K562 (cell line): ENCODE measurements at regions not wholly inside any gene's neighbourhood (a gene's known extent, or its start where the extent isn't known, plus 50 kb on each side); places are given as distances from the start of the nearest gene placed in this dataset.

ENCODE experiments used
- EHMT2 ChIP-seq: fragments of 450-650 bp; IDR thresholded peaks from 2 replicates; pipeline ENCODE4 v1.6.1; 2018; ENCODE audit warnings: antibody characterized with exemption
- MLLT1 ChIP-seq, 2 experiments: fragments of 450-650 bp; IDR thresholded peaks; 2 replicates each; pipeline ENCODE4 v1.6.1; 2016
- PML ChIP-seq: IDR thresholded peaks from 2 replicates; pipeline ENCODE4 v1.6.1; 2012; ENCODE audit warnings: low read length, inconsistent platforms
- RBFOX2 ChIP-seq: fragments of 200-400 bp; formaldehyde crosslinking; IDR thresholded peaks from 2 replicates; pipeline ENCODE4 v1.6.1; 2017; ENCODE audit warnings: low read depth, mild to moderate bottlenecking, low read length, moderate library complexity
- VEZF1 ChIP-seq: fragments of 200-800 bp; sonication (Bioruptor generic); IDR thresholded peaks from 2 replicates; pipeline ENCODE4 v1.6.1; 2017; ENCODE audit warnings: missing genetic modification characterization, missing compliant biosample characterization
- ZNF655 ChIP-seq: fragments of 250-450 bp; sonication (Bioruptor Pico); IDR thresholded peaks from 2 replicates; pipeline ENCODE4 v1.5.0; 2021
- ZNF75A ChIP-seq: fragments of 450-650 bp; formaldehyde crosslinking; IDR thresholded peaks from 2 replicates; pipeline ENCODE4 v1.4.0; 2020; ENCODE audit warnings: mild to moderate bottlenecking

- TF ChIP-seq RBFOX2 (no peak), MLLT1 (IDR thresholded peaks at IDR 0.05) (no peak), ZNF75A (CRISPR knock-in tag) (no peak), ZNF655 (CRISPR knock-in tag) (no peak), EHMT2 (no peak), VEZF1 (CRISPR knock-in tag) (no peak), PML (no peak)
These were observed 145.9 kb upstream of the PCDH10 start (continued) for GRCh38 chr4:133003169-133003568.
